Hematopoietic multipotent progenitor cell (in vitro differentiated cells): ENCODE measurements at regions not wholly inside any gene's neighbourhood (a gene's known extent, or its start where the extent isn't known, plus 50 kb on each side); places are given as distances from the start of the nearest gene placed in this dataset.

Source experiments
- DNase-seq, 3 donors: peaks; one replicate each; pipeline ENCODE4 v3.0.0-alpha.2; 2011 to 2015; ENCODE audit warnings: low read depth in 2 of 3, low spot score in 2 of 3

- DNase-seq, result no peak
Observed at GRCh38 chr6:147805155-147805554, 296.7 kb downstream of the SAMD5 start.

- no peak for DNase-seq
Observed at GRCh38 chr6:147806697-147807096, 298.2 kb downstream of the SAMD5 start.

GRCh38 chr6:147808640-147809039, 300.1 kb downstream of the SAMD5 start:
- no peak for DNase-seq

- DNase-seq, result no peak
Observed at GRCh38 chr6:147811913-147812629, 303.6 kb downstream of the SAMD5 start.

GRCh38 chr6:147817042-147817689, 308.7 kb downstream of the SAMD5 start:
- no peak for DNase-seq

GRCh38 chr6:147820520-147820919, 312.0 kb downstream of the SAMD5 start:
- DNase-seq, result no peak

- DNase-seq, result no peak
Observed at GRCh38 chr6:147821295-147821897, 312.9 kb downstream of the SAMD5 start.

- DNase-seq, result no peak
Observed at GRCh38 chr6:147823936-147824335, 315.4 kb downstream of the SAMD5 start.

GRCh38 chr6:147825848-147826247, 317.4 kb downstream of the SAMD5 start:
- DNase-seq, result no peak

GRCh38 chr6:147826698-147827097, 318.2 kb downstream of the SAMD5 start:
- DNase-seq, result no peak

GRCh38 chr6:147829418-147829817, 320.9 kb downstream of the SAMD5 start:
- no peak for DNase-seq

GRCh38 chr6:147829835-147830234, 321.3 kb downstream of the SAMD5 start:
- DNase-seq, result no peak

GRCh38 chr6:147831356-147831755, 322.9 kb downstream of the SAMD5 start:
- DNase-seq, result no peak

- DNase-seq, result no peak
Observed at GRCh38 chr6:147833607-147834006, 325.1 kb downstream of the SAMD5 start.

GRCh38 chr6:147834084-147834776, 325.7 kb downstream of the SAMD5 start:
- no peak for DNase-seq

- no peak for DNase-seq
Observed at GRCh38 chr6:147837540-147837939, 329.1 kb downstream of the SAMD5 start.

- no peak for DNase-seq
Observed at GRCh38 chr6:147839708-147840610, 331.5 kb downstream of the SAMD5 start.

- no peak for DNase-seq
Observed at GRCh38 chr6:147841547-147842148, 333.2 kb downstream of the SAMD5 start.

- no peak for DNase-seq
Observed at GRCh38 chr6:147849401-147850330, 341.2 kb downstream of the SAMD5 start.
